ENCODE measurements at regions not wholly inside any gene's neighbourhood (a gene's known extent, or its start where the extent isn't known, plus 50 kb on each side); places are given as distances from the start of the nearest gene placed in this dataset.
A peak's percentile ranks its signal among the peaks of the same experiment; 100 is the strongest.

DNA sequence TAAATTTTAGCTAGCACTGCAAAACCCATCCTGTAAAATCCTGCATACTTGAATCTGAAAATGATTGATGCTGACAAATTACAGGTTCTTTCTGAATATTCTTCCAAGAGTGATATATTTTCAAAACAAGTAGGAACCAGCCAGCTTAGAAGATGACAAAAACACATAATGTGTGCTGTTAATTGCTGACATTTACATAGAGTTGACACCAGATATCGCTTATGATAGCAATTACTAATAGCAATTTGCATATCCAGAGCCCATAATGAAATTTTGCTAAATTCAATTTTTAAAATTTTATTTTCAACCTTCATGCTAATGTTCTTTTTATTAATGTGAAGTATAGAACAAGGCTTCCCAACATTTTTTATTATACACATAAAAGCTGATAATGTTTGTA is 284.5 kb downstream of the SEC23A start:
- H3K9me3 ChIP-seq (ENCODE audit: insufficient read depth, low read depth) = no peaks in the 10 kb centered on the region
- H3K27me3 ChIP-seq (ENCODE audit: insufficient read depth, low read depth) = no peaks in the 10 kb centered on the region
- no peaks in the 10 kb centered on the region for H3K36me3 ChIP-seq (ENCODE audit: low read depth)
- no peaks in the 10 kb centered on the region for H3K79me2 ChIP-seq (ENCODE audit: low read depth)
- no peak overlapping the region for H2AFZ ChIP-seq
- ChIA-PET POLR2A (ENCODE audit: unreplicated experiment) (no interaction called here), CTCF (interaction anchor here (0.6 kb wide), 1 partner anchor 1162 kb away, joined by 8 read pairs; no protein-coding TSS in a partner anchor)
- H4K20me1 ChIP-seq (ENCODE audit: insufficient read depth) = no peaks in the 10 kb centered on the region
- no peak overlapping the region for H3K27ac ChIP-seq
- intact Hi-C loops (cut with micrococcal nuclease; ENCODE audit: unreplicated experiment) = no loop called here
- no peaks in the 10 kb centered on the region for H3K9me2 ChIP-seq (ENCODE audit: insufficient read depth)
- no peak for DNase-seq
- no peaks in the 10 kb centered on the region for H3F3A ChIP-seq (ENCODE audit: insufficient read depth, low read depth)
- no peaks in the 10 kb centered on the region for H3K4me1 ChIP-seq (replicated peaks; ENCODE audit: insufficient read depth)
- no peak overlapping the region for H3K4me2 ChIP-seq
- BruUV-seq (replicated peaks) = no TSS peak
- TF ChIP-seq, protein P1, sequence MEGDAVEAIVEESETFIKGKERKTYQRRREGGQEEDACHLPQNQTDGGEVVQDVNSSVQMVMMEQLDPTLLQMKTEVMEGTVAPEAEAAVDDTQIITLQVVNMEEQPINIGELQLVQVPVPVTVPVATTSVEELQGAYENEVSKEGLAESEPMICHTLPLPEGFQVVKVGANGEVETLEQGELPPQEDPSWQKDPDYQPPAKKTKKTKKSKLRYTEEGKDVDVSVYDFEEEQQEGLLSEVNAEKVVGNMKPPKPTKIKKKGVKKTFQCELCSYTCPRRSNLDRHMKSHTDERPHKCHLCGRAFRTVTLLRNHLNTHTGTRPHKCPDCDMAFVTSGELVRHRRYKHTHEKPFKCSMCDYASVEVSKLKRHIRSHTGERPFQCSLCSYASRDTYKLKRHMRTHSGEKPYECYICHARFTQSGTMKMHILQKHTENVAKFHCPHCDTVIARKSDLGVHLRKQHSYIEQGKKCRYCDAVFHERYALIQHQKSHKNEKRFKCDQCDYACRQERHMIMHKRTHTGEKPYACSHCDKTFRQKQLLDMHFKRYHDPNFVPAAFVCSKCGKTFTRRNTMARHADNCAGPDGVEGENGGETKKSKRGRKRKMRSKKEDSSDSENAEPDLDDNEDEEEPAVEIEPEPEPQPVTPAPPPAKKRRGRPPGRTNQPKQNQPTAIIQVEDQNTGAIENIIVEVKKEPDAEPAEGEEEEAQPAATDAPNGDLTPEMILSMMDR (conservative IDR thresholded peaks at IDR 0.05) = no peak
- no peak for TF ChIP-seq EZH2 (IDR thresholded peaks at IDR 0.05; ENCODE audit: low read depth)
- no peak overlapping the region for H3K4me3 ChIP-seq

DNA sequence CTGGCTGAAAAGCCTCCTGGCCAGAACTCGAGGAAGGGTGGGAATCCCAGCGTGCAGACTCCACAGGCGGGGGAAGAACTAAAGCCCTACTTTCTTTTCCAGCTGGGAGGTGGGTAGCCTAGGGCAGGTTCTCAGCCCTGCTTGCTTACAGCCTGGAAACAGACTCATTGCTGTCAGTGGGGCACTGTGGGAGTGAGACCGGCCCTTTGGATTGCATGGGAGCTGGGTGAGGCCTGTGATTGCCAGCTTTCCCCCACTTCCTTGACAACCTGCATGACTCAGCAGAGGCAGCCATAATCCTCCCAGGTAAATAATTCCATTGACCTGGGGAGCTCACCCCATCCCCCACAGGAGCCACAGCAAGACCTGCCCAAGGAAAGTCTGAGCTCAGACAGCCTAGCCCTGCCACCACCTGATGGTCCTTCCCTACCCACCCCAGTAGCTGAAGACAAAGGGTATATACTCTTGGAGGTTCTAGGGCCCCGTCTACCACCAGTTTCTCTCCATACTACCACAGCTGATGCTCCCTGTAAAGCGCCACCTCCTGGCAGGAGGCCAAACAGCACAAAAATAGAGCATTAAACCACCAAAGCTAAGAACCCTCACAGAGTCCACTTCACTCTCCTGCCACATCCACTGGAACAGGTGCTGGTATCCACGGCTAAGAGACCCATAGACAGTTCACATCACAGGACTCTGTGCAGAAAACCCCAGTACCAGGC is 294.1 kb downstream of the SEC23A start:
- Histone ChIP-seq H3K27ac (peak overlapping the region; percentile 78), H3K36me3 (ENCODE audit: low read depth) (no peaks in the 10 kb centered on the region), H3K4me3 (no peak overlapping the region; the same call in 1 of the 2 replicates), H3K9me3 (ENCODE audit: insufficient read depth, low read depth) (no peaks in the 10 kb centered on the region), H3F3A (ENCODE audit: insufficient read depth, low read depth) (no peaks in the 10 kb centered on the region), H4K20me1 (ENCODE audit: insufficient read depth) (no peaks in the 10 kb centered on the region), H3K4me1 (replicated peaks; ENCODE audit: insufficient read depth) (peaks cover 13% of the 10 kb centered on the region), H3K27me3 (ENCODE audit: insufficient read depth, low read depth) (no peaks in the 10 kb centered on the region), H3K9me2 (ENCODE audit: insufficient read depth) (no peaks in the 10 kb centered on the region), H3K79me2 (ENCODE audit: low read depth) (no peaks in the 10 kb centered on the region), H2AFZ (peak overlapping the region; percentile 80), H3K4me2 (peak overlapping the region; percentile 40)
- no TSS peak for BruUV-seq (replicated peaks)
- POLR2A ChIA-PET (ENCODE audit: unreplicated experiment) = interaction anchor here (0.6 to 0.9 kb wide), 2 partner anchors 149 to 1545 kb away, joined by 4 to 9 read pairs; no protein-coding TSS in a partner anchor
- CTCF ChIA-PET = no interaction called here
- peak; percentile 62 to 77 for DNase-seq
- intact Hi-C loops (cut with micrococcal nuclease; ENCODE audit: unreplicated experiment) = loop anchor here (2.0 kb wide), 1 partner anchor 30 kb away; no protein-coding TSS in a partner anchor
- TF ChIP-seq, protein P1 (conservative IDR thresholded peaks at IDR 0.05) = peak; percentile 39; the same call in 1 of the 2 replicates
- TF ChIP-seq EZH2 (IDR thresholded peaks at IDR 0.05; ENCODE audit: low read depth) = no peak

DNA sequence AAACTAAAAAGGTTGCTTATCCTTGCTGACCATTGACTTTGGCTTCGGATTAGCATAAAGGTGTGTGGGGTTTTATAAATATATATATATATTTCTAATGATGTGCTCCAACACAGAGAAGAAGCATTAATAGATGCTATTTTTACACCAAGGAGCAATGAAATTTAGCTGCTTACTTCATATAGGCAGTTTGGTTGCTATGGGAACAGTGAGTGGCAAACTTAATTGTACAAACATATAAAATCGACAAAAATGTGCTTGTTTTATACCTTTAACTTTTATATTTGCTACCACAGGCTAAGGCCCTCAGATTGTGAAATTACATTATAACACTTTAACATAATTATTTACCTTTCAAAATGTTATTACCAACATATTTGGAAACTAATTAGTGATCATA is 303.4 kb downstream of the SEC23A start:
- Histone ChIP-seq H3K4me3 (no peak overlapping the region), H3K9me3 (ENCODE audit: insufficient read depth, low read depth) (no peaks in the 10 kb centered on the region), H3K4me1 (replicated peaks; ENCODE audit: insufficient read depth) (no peaks in the 10 kb centered on the region), H3K36me3 (ENCODE audit: low read depth) (no peaks in the 10 kb centered on the region), H4K20me1 (ENCODE audit: insufficient read depth) (no peaks in the 10 kb centered on the region), H3K27me3 (ENCODE audit: insufficient read depth, low read depth) (no peaks in the 10 kb centered on the region), H3K9me2 (ENCODE audit: insufficient read depth) (no peaks in the 10 kb centered on the region), H3F3A (ENCODE audit: insufficient read depth, low read depth) (no peaks in the 10 kb centered on the region), H2AFZ (no peak overlapping the region), H3K79me2 (ENCODE audit: low read depth) (no peaks in the 10 kb centered on the region), H3K27ac (no peak overlapping the region), H3K4me2 (no peak overlapping the region)
- ChIA-PET CTCF (no interaction called here), POLR2A (ENCODE audit: unreplicated experiment) (no interaction called here)
- intact Hi-C loops (cut with micrococcal nuclease; ENCODE audit: unreplicated experiment) = no loop called here
- DNase-seq = no peak
- no TSS peak for BruUV-seq (replicated peaks)
- TF ChIP-seq EZH2 (IDR thresholded peaks at IDR 0.05; ENCODE audit: low read depth) = no peak
- TF ChIP-seq, protein P1 (conservative IDR thresholded peaks at IDR 0.05) = no peak
